ENCODE measurements at regions not wholly inside any gene's neighbourhood (a gene's known extent, or its start where the extent isn't known, plus 50 kb on each side); places are given as distances from the start of the nearest gene placed in this dataset.

GRCh38 chr14:94965551-94966313, 191.6 kb downstream of the DICER1 start:
- ChIA-PET SMC1A (ENCODE audit: uncharacterized antibody, unreplicated experiment) (no interaction called here), RAD21 (ENCODE audit: unreplicated experiment) (no interaction called here), CTCF (no interaction called here), POLR2A (no interaction called here)
- no peaks in the 10 kb centered on the region for H3K36me3 ChIP-seq (ENCODE audit: control insufficient read depth in 2 of 2, insufficient read depth in 2 of 2, low read length in 1 of 2)
- H2AFZ ChIP-seq (ENCODE audit: control insufficient read depth, low read depth, low read length): no peak overlapping the region
- H3K79me2 ChIP-seq (ENCODE audit: control insufficient read depth, insufficient read depth, low read length): no peaks in the 10 kb centered on the region
- H3K27ac ChIP-seq (ENCODE audit: control insufficient read depth, insufficient read depth): no peak overlapping the region
- DNase-seq (ENCODE audit: low read depth, low spot score) (no peak), ATAC-seq (no peak), FAIRE-seq (no peak)
- TF ChIP-seq HDGF (IDR thresholded peaks at IDR 0.05) (no peak), NR2F1 (conservative IDR thresholded peaks at IDR 0.05) (no peak), PBX3 (IDR thresholded peaks at IDR 0.05; ENCODE audit: insufficient replicate concordance, low read depth, low read length) (no peak), ZNF592 (IDR thresholded peaks at IDR 0.05) (no peak), YBX1 (IDR thresholded peaks at IDR 0.05) (no peak), ZNF274 (IDR thresholded peaks at IDR 0.05; ENCODE audit: insufficient read depth, insufficient read length) (no peak), CBX5 (IDR thresholded peaks at IDR 0.05; ENCODE audit: low read depth) (no peak)
- WGBS (ENCODE audit: insufficient coverage, insufficient replicate concordance, low lambda C conversion rate, missing lambda C conversion rate): 18% methylated on average over 8 of the region's 8 CpGs
- H3K4me1 ChIP-seq (ENCODE audit: control insufficient read depth, insufficient read depth, low read length): no peaks in the 10 kb centered on the region
- intact Hi-C loops (cut with micrococcal nuclease; ENCODE audit: unreplicated experiment): no loop called here
- H3K4me2 ChIP-seq (ENCODE audit: control insufficient read depth, insufficient read depth): no peak overlapping the region
- peaks cover 0 to 3% of the 10 kb centered on the region in 2 experiments; a peak in 2 of 4 replicates for H3K27me3 ChIP-seq (replicated peaks in 1 of 2; ENCODE audit: control insufficient read depth in 2 of 2, insufficient read depth in 2 of 2, low read length in 1 of 2)
- no TSS peak for BruUV-seq (replicated peaks)
- no peaks in the 10 kb centered on the region for H3K9me3 ChIP-seq (replicated peaks; ENCODE audit: control insufficient read depth, insufficient read depth, low read length)
- no peak overlapping the region for H3K4me3 ChIP-seq
- in situ Hi-C loops (cut with MboI): no loop called here
- no peak overlapping the region for H3K9ac ChIP-seq (ENCODE audit: control insufficient read depth, insufficient read depth, low read length)
- H4K20me1 ChIP-seq (ENCODE audit: control insufficient read depth, insufficient read depth): no peaks in the 10 kb centered on the region

Measured in GM12878 (cell line).